Naive thymus-derived CD4-positive, alpha-beta T cell (primary cell): ENCODE measurements at regions not wholly inside any gene's neighbourhood (a gene's known extent, or its start where the extent isn't known, plus 50 kb on each side); places are given as distances from the start of the nearest gene placed in this dataset.

Experiments
- ATAC-seq: fragments of 150-1000 bp; cut with Tn5 transposase; 2 replicates; pipeline ENCODE4 v1.10.0; 2021; ENCODE audit warnings: mild to moderate bottlenecking, moderate library complexity
- CTCF ChIA-PET: fragments of 350-600 bp; sonication (Branson Sonifier 250); formaldehyde crosslinking; loops from one replicate; lab custom pipeline; 2021; ENCODE audit warnings: antibody characterized with exemption; lab: Charles Lee
- POLR2A ChIA-PET: fragments of 350-600 bp; sonication (Branson Sonifier 250); formaldehyde crosslinking; loops from one replicate; lab custom pipeline; 2021; ENCODE audit warnings: antibody characterized with exemption, inconsistent platforms; lab: Charles Lee
- DNase-seq, 9 donors: peaks; one replicate each; pipeline versions ENCODE4 v3.0.0 to v3.0.0-alpha.2; 2020 to 2022; ENCODE audit warnings: mixed read lengths in 1 of 9
- H3K27ac ChIP-seq: one replicate; pipeline ENCODE4 v1.7.0; 2013; ENCODE audit warnings: mild to moderate bottlenecking, low read depth, low read length, moderate library complexity
- H3K27me3 ChIP-seq, 2 donors: one replicate each; pipeline ENCODE4 v1.7.0; 2013; ENCODE audit warnings: low read length in 2 of 2, mild to moderate bottlenecking in 2 of 2, moderate library complexity in 2 of 2; ENCODE audit not compliant: control insufficient read depth in 2 of 2, insufficient read depth in 2 of 2
- H3K36me3 ChIP-seq, 3 experiments: 1 replicate in 2 of 3; 2 replicates in 1 of 3; pipeline ENCODE4 v1.7.0; 2013; ENCODE audit warnings: low read length in 3 of 3, mild to moderate bottlenecking in 3 of 3, moderate library complexity in 1 of 3; ENCODE audit not compliant: insufficient read depth in 3 of 3, control insufficient read depth in 2 of 3
- H3K4me1 ChIP-seq, 2 donors: one replicate each; pipeline ENCODE4 v1.7.0; 2013; ENCODE audit warnings: low read length in 2 of 2, mild to moderate bottlenecking in 2 of 2, moderate library complexity in 1 of 2; ENCODE audit not compliant: control insufficient read depth in 2 of 2, insufficient read depth in 2 of 2
- H3K4me3 ChIP-seq: 2 replicates; pipeline ENCODE4 v1.7.0; 2013; ENCODE audit warnings: mild to moderate bottlenecking, low read length
- H3K9me3 ChIP-seq, 3 experiments: 1 replicate in 2 of 3; 2 replicates in 1 of 3; pipeline ENCODE4 v1.7.0; 2013; ENCODE audit warnings: low read length in 3 of 3; ENCODE audit not compliant: control insufficient read depth in 2 of 3
- H3K27ac Mint-ChIP-seq, 9 donors: one replicate each; pipeline ENCODE4 v1.8.0; 2020 to 2022; ENCODE audit warnings: mixed read lengths in 9 of 9, mild to moderate bottlenecking in 8 of 9, moderate library complexity in 5 of 9, inconsistent platforms in 2 of 9
- H3K27me3 Mint-ChIP-seq, 5 donors: one replicate each; pipeline ENCODE4 v1.8.0; 2021 to 2022; ENCODE audit warnings: mixed read lengths in 5 of 5, mild to moderate bottlenecking in 1 of 5
- H3K36me3 Mint-ChIP-seq, 5 donors: one replicate each; pipeline ENCODE4 v1.8.0; 2020 to 2022; ENCODE audit warnings: mixed read lengths in 5 of 5, mild to moderate bottlenecking in 3 of 5, inconsistent platforms in 1 of 5
- H3K4me1 Mint-ChIP-seq, 7 donors: one replicate each; pipeline ENCODE4 v1.8.0; 2020 to 2022; ENCODE audit warnings: mixed read lengths in 7 of 7, mild to moderate bottlenecking in 3 of 7, inconsistent platforms in 1 of 7
- H3K4me3 Mint-ChIP-seq, 10 donors: one replicate each; pipeline ENCODE4 v1.8.0; 2020 to 2022; ENCODE audit warnings: mild to moderate bottlenecking in 10 of 10, mixed read lengths in 10 of 10, moderate library complexity in 6 of 10, inconsistent platforms in 2 of 10
- H3K9me3 Mint-ChIP-seq, 11 donors: one replicate each; pipeline ENCODE4 v1.8.0; 2020 to 2022; ENCODE audit warnings: mixed read lengths in 11 of 11, mild to moderate bottlenecking in 4 of 11, inconsistent platforms in 1 of 11, moderate library complexity in 1 of 11
- intact Hi-C, 2 donors: fragments of 100-400 bp; cut with micrococcal nuclease; formaldehyde crosslinking; loops; one replicate each; pipeline ENCODE4 v1.15.1; 2023

DNA sequence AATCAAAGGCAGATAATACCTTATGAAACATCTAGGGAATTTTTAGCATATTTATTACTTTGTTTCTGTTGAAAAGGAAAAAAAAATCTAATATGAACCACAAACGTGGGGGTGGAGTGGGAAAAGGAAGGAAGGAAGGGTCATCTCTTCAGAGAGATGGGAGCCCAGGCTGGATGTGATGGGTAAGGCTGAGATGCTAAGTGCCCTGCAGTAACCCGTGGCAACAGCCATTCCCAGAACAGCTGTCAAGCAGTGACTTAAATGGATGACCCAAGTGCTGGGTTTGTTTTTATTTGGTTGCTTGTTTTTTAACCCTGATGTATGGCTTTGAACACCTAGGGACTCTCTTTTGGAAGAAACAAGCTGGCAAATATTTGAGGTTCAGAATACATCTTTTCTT lies 50.7 kb upstream of the KLF7 start:
- no peaks in the 10 kb centered on the region for H3K9me3 ChIP-seq
- H3K4me1 ChIP-seq, result no peaks in the 10 kb centered on the region
- ATAC-seq, result no peak
- Mint-ChIP-seq H3K27me3 (peaks cover 0 to 20% (median 0%) of the 10 kb centered on the region in 5 donors), H3K4me3 (no peak overlapping the region), H3K36me3 (no peaks in the 10 kb centered on the region), H3K9me3 (peaks cover 0 to 4% (median 0%) of the 10 kb centered on the region in 11 donors), H3K4me1 (peaks cover 0 to 2% (median 0%) of the 10 kb centered on the region in 7 donors), H3K27ac (no peak overlapping the region)
- H3K27me3 ChIP-seq, result no peaks in the 10 kb centered on the region
- ChIA-PET CTCF (no interaction called here), POLR2A (no interaction called here)
- H3K4me3 ChIP-seq, result no peak overlapping the region
- intact Hi-C loops, result no loop called here
- H3K36me3 ChIP-seq, result no peaks in the 10 kb centered on the region
- H3K27ac ChIP-seq, result no peak overlapping the region
- DNase-seq, result no peak

DNA sequence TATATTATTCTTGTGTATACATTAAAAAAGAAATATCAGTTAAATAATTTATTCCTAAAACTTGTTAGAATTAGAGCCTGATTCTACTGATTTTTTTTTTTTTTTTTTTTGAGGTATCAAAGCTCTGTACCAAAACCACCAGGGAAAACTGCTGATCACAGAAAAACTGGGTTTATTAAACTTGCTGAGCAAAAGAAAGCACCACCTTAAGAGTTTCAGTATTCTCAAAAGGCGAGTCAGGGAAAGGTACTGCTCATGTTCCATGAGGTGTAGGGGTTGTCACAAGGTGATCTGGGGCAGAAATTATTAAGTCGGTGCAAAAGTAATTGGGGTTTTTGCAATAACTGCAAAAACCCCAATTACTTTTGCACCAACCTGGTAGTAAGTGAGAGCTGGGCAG lies 51.7 kb upstream of the KLF7 start:
- Histone ChIP-seq H3K9me3 (no peaks in the 10 kb centered on the region), H3K4me1 (no peaks in the 10 kb centered on the region), H3K27me3 (no peaks in the 10 kb centered on the region), H3K4me3 (no peak overlapping the region), H3K36me3 (no peaks in the 10 kb centered on the region), H3K27ac (no peak overlapping the region)
- CTCF ChIA-PET, result no interaction called here
- POLR2A ChIA-PET, result no interaction called here
- Mint-ChIP-seq H3K36me3 (no peaks in the 10 kb centered on the region), H3K4me1 (peaks cover 0 to 2% (median 0%) of the 10 kb centered on the region in 7 donors), H3K9me3 (no peaks in the 10 kb centered on the region), H3K4me3 (no peak overlapping the region), H3K27ac (no peak overlapping the region), H3K27me3 (peaks cover 0 to 20% (median 0%) of the 10 kb centered on the region in 5 donors)
- no peak for DNase-seq
- intact Hi-C loops, result no loop called here
- no peak for ATAC-seq

DNA sequence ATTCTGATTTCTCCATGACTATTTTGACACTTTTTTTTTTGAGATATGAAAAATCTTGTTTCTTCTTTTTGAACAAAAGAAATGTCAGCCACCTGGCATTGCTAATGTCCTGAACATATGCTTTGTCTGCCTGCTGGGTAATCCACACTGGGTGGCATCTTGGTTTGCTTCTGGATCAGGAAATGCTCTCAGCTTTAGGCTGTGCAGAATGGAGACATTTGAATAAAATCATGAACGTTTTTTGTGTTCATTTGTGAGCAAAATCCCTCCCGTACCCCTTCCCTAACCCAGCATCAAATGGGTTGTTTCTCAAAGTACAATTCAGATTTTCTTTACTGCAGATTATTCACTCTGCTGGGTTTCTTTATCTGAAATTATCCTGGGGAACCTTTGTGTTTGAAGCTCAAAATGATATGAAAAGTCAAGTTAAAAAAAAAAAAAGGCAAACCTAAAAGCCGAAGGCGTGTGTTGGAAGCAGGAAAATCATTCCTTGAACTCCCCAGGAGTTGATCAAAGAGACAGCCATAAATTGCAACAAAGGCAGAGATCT lies 53.4 kb upstream of the KLF7 start:
- CTCF ChIA-PET, result no interaction called here
- H3K9me3 Mint-ChIP-seq, result no peaks in the 10 kb centered on the region

DNA sequence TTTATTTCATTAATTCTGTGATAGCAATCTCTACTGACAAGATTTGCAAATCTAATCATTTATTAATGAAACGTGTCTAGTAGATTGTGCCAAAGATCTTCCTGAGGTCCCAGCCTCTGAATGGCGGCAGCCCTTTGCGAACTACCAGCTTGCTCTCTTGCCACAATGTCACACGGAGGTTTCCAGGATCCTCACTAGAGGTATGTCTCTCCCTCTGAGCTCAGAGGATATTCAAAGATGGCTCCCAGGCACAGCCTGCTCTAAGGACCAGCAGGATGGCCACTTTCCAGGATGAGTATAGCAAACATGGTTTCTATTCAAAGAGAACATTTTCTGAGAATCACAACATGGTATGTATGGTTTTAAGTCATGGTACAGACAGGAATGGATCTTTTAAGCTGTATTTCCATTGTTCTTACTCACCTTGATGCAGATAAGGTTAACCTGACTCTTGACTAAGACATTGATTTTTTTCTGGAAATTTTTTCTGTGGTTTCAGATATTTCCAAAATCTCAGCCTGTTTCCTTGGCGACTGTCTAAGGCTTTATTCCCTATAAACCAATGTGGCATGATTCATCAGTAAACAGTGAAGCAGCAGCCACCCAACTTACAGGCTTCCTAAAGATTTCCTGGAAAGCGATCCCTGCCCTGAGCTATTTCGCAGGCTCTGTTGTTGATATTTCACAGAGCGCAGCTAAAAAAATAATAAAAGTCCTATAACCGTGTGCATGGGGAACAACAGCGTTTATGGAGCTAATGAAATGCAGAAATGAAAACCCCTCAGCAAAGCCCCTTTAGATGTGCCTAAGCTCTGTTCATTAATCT lies 54.1 kb upstream of the KLF7 start:
- Histone ChIP-seq H3K36me3 (no peaks in the 10 kb centered on the region), H3K27ac (no peak overlapping the region), H3K4me1 (peaks cover 0 to 5% of the 10 kb centered on the region in 2 donors), H3K4me3 (no peak overlapping the region), H3K27me3 (no peaks in the 10 kb centered on the region), H3K9me3 (no peaks in the 10 kb centered on the region)
- Mint-ChIP-seq H3K36me3 (peaks cover 0 to 1% (median 0%) of the 10 kb centered on the region in 5 donors), H3K27ac (no peak overlapping the region), H3K4me1 (peaks cover 3 to 14% (median 7%) of the 10 kb centered on the region in 7 donors), H3K4me3 (no peak overlapping the region), H3K9me3 (no peaks in the 10 kb centered on the region), H3K27me3 (peaks cover 0 to 15% (median 0%) of the 10 kb centered on the region in 5 donors)
- no peak for ATAC-seq
- CTCF ChIA-PET, result no interaction called here
- POLR2A ChIA-PET, result interaction anchor here (0.6 kb wide), 1 partner anchor 18 kb away, joined by 3 read pairs; no protein-coding TSS in a partner anchor
- intact Hi-C loops, result no loop called here
- no peak for DNase-seq

More for the DNA sequence above, 53.4 kb upstream of the KLF7 start:
- Histone ChIP-seq H3K9me3 (no peaks in the 10 kb centered on the region), H3K36me3 (no peaks in the 10 kb centered on the region), H3K4me1 (no peaks in the 10 kb centered on the region), H3K27me3 (no peaks in the 10 kb centered on the region), H3K4me3 (no peak overlapping the region), H3K27ac (no peak overlapping the region)
- intact Hi-C loops, result no loop called here
- Mint-ChIP-seq H3K36me3 (peaks cover 0 to 1% (median 0%) of the 10 kb centered on the region in 5 donors), H3K4me3 (no peak overlapping the region), H3K4me1 (peaks cover 0 to 8% (median under 1%) of the 10 kb centered on the region in 7 donors), H3K27me3 (peaks cover 0 to 20% (median 0%) of the 10 kb centered on the region in 5 donors), H3K27ac (no peak overlapping the region)
- POLR2A ChIA-PET, result interaction anchor here (0.6 to 0.7 kb wide), 3 partner anchors 17 to 304 kb away, joined by 3 to 6 read pairs (median 3); no protein-coding TSS in a partner anchor
- ATAC-seq, result no peak
- no peak for DNase-seq

DNA sequence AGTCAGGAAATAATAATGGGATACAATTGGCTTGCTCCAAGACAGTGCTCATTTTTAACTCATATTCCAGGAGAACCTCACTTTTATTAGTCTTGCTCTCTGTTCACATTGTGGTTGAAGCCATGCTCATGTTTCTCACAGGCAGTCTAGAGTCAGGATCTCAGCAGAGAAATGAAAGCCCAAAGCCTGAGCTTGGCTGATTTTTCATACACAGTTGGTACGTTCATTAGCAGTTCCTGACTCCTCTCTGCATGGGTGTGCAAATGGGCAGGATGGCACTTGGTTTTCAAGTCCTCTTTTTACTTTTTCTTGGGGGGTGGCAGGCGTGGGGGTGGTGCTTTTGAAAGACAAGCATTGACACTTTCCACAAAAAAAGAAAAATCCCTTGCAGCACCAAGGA lies 56.0 kb upstream of the KLF7 start:
- no peak overlapping the region for H3K27ac Mint-ChIP-seq
- Histone ChIP-seq H3K36me3 (no peaks in the 10 kb centered on the region), H3K27me3 (no peaks in the 10 kb centered on the region), H3K4me1 (peaks cover 0 to 20% of the 10 kb centered on the region in 2 donors), H3K9me3 (no peaks in the 10 kb centered on the region), H3K4me3 (no peak overlapping the region), H3K27ac (no peak overlapping the region)
- H3K27me3 Mint-ChIP-seq, result peaks cover 0 to 9% (median 0%) of the 10 kb centered on the region in 5 donors
- no peak for ATAC-seq
- DNase-seq, result no peak
- ChIA-PET CTCF (no interaction called here), POLR2A (no interaction called here)
- H3K36me3 Mint-ChIP-seq, result peaks cover 0 to 1% (median 0%) of the 10 kb centered on the region in 5 donors
- intact Hi-C loops, result no loop called here
- no peaks in the 10 kb centered on the region for H3K9me3 Mint-ChIP-seq
- H3K4me3 Mint-ChIP-seq, result no peak overlapping the region
- H3K4me1 Mint-ChIP-seq, result peaks cover 7 to 31% (median 26%) of the 10 kb centered on the region in 7 donors

DNA sequence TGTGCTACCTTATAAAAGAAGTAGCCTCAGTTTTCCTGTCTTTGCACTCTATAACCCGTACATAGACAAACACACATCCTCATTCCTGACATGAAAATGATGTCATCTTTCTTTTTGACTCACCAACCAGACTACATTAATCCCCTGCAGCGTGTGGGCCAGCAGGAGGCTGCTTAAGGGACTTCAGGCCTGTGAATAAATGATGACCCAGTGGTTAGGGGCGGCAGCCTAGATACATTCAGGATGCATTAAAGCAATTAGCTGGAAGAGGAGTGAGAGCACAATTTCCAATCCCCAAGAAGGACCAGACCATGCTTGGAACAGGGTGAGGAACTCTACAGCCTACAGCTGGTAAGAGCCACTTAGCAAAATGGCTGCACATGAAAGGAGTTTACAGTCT lies 57.3 kb upstream of the KLF7 start:
- Mint-ChIP-seq H3K27ac (no peak overlapping the region), H3K9me3 (no peaks in the 10 kb centered on the region), H3K27me3 (peaks cover 0 to 9% (median 0%) of the 10 kb centered on the region in 5 donors), H3K4me1 (peaks cover 7 to 36% (median 26%) of the 10 kb centered on the region in 7 donors), H3K4me3 (no peak overlapping the region), H3K36me3 (peaks cover 0 to 1% (median 0%) of the 10 kb centered on the region in 5 donors)
- intact Hi-C loops, result no loop called here
- Histone ChIP-seq H3K9me3 (no peaks in the 10 kb centered on the region), H3K27me3 (no peaks in the 10 kb centered on the region), H3K36me3 (no peaks in the 10 kb centered on the region), H3K27ac (no peak overlapping the region), H3K4me3 (no peak overlapping the region), H3K4me1 (peaks cover 0 to 20% of the 10 kb centered on the region in 2 donors)
- peak in 1 of 9 donors; percentile 34 for DNase-seq
- ChIA-PET CTCF (no interaction called here), POLR2A (no interaction called here)
- ATAC-seq, result peak; percentile 26
